ENCODE measurements at regions not wholly inside any gene's neighbourhood (a gene's known extent, or its start where the extent isn't known, plus 50 kb on each side); places are given as distances from the start of the nearest gene placed in this dataset.

- intact Hi-C loops (cut with DNase I; ENCODE audit: low total_unique reads): no loop called here
- no peaks in the 10 kb centered on the region for H3K27me3 ChIP-seq
- no peaks in the 10 kb centered on the region for H3K36me3 ChIP-seq
- no peak overlapping the region for H3K27ac ChIP-seq
- no peak for TF ChIP-seq CTCF (IDR thresholded peaks at IDR 0.05)
- no peaks in the 10 kb centered on the region for H3K9me3 ChIP-seq
- no peak for DNase-seq
- no peak overlapping the region for H3K4me3 ChIP-seq
- H3K4me1 ChIP-seq: no peaks in the 10 kb centered on the region
These were observed 108.5 kb upstream of the CHD6 start for GRCh38 chr20:41726727-41727126.

- no peaks in the 10 kb centered on the region for H3K36me3 ChIP-seq
- no peaks in the 10 kb centered on the region for H3K27me3 ChIP-seq
- no peak for TF ChIP-seq CTCF (IDR thresholded peaks at IDR 0.05)
- no peak overlapping the region for H3K27ac ChIP-seq
- no peaks in the 10 kb centered on the region for H3K4me1 ChIP-seq
- no peaks in the 10 kb centered on the region for H3K9me3 ChIP-seq
- no peak for DNase-seq
- H3K4me3 ChIP-seq: no peak overlapping the region
- intact Hi-C loops (cut with DNase I; ENCODE audit: low total_unique reads): no loop called here
These were observed 101.0 kb upstream of the CHD6 start for GRCh38 chr20:41719151-41719550.

- intact Hi-C loops (cut with DNase I; ENCODE audit: low total_unique reads): no loop called here
- Histone ChIP-seq H3K4me3 (no peak overlapping the region), H3K27me3 (no peaks in the 10 kb centered on the region), H3K4me1 (no peaks in the 10 kb centered on the region), H3K9me3 (no peaks in the 10 kb centered on the region), H3K27ac (no peak overlapping the region), H3K36me3 (no peaks in the 10 kb centered on the region)
- DNase-seq: no peak
- no peak for TF ChIP-seq CTCF (IDR thresholded peaks at IDR 0.05)
These were observed 99.3 kb upstream of the CHD6 start for GRCh38 chr20:41717483-41717882.

- no peak for DNase-seq
- Histone ChIP-seq H3K4me1 (no peaks in the 10 kb centered on the region), H3K27ac (no peak overlapping the region), H3K27me3 (no peaks in the 10 kb centered on the region), H3K36me3 (no peaks in the 10 kb centered on the region), H3K9me3 (no peaks in the 10 kb centered on the region), H3K4me3 (no peak overlapping the region)
- TF ChIP-seq CTCF (IDR thresholded peaks at IDR 0.05): no peak
- intact Hi-C loops (cut with DNase I; ENCODE audit: low total_unique reads): no loop called here
These were observed 98.7 kb upstream of the CHD6 start for GRCh38 chr20:41716911-41717310.

- Histone ChIP-seq H3K9me3 (no peaks in the 10 kb centered on the region), H3K27ac (no peak overlapping the region), H3K4me3 (no peak overlapping the region), H3K36me3 (no peaks in the 10 kb centered on the region), H3K4me1 (no peaks in the 10 kb centered on the region), H3K27me3 (no peaks in the 10 kb centered on the region)
- intact Hi-C loops (cut with DNase I; ENCODE audit: low total_unique reads): no loop called here
- no peak for TF ChIP-seq CTCF (IDR thresholded peaks at IDR 0.05)
- DNase-seq: no peak
These were observed 98.3 kb upstream of the CHD6 start for GRCh38 chr20:41716436-41716835.

DNA sequence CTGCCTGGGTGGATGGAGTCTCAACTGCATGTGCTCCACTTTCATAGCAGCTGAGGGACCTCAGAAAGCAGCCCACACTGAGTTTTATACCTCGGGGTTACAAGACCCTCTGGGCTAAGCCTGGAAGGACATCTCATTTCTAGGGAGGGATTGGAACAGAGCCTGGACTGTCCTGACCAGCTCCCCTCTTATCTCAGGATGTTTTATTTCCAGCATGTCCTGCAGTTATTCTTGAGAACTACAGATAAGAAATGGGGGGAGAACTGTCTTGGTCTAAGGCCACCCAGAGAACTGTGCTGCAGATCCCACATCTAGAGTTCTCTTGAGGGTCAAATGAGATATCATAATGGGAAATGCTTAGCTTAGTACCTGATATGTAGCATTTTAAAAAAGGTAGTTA lies 97.3 kb upstream of the CHD6 start:
- intact Hi-C loops (cut with DNase I; ENCODE audit: low total_unique reads): no loop called here
- H3K9me3 ChIP-seq: no peaks in the 10 kb centered on the region

More for the DNA sequence above, 97.3 kb upstream of the CHD6 start:
- Histone ChIP-seq H3K27me3 (peaks cover 0 to 6% of the 10 kb centered on the region in 2 donors), H3K4me1 (no peaks in the 10 kb centered on the region), H3K4me3 (no peak overlapping the region), H3K27ac (no peak overlapping the region), H3K36me3 (no peaks in the 10 kb centered on the region)
- no peak for DNase-seq
- TF ChIP-seq CTCF (IDR thresholded peaks at IDR 0.05): no peak

All from tibial artery (tissue), 4 donors.